Heart right ventricle (tissue), 16 donors: ENCODE measurements at regions not wholly inside any gene's neighbourhood (a gene's known extent, or its start where the extent isn't known, plus 50 kb on each side); places are given as distances from the start of the nearest gene placed in this dataset.

ENCODE experiments used
- ATAC-seq, 8 donors: fragments of 200-7000 bp; cut with Tn5 transposase; one replicate each; pipeline ENCODE4 v1.9.1; 2020; ENCODE audit warnings: mild to moderate bottlenecking in 8 of 8, moderate library complexity in 8 of 8, moderate number of reproducible peaks in 1 of 8
- DNase-seq, 2 donors: peaks; one replicate each; pipeline ENCODE4 v3.0.0-alpha.2; 2020
- H3K27ac ChIP-seq, 10 donors: fragments of 200-600 bp; sonication (generic) in 2 of 10; one replicate each; pipeline versions ENCODE4 v1.5.0 to v1.8.0; 2020 to 2022; ENCODE audit warnings: mild to moderate bottlenecking in 3 of 10
- H3K27me3 ChIP-seq, 7 donors: fragments of 200-600 bp; one replicate each; pipeline ENCODE4 v1.8.0; 2021 to 2022; ENCODE audit warnings: mild to moderate bottlenecking in 2 of 7
- H3K36me3 ChIP-seq, 9 donors: fragments of 200-600 bp; sonication (generic) in 1 of 9; one replicate each; pipeline versions ENCODE4 v1.5.0 to v1.8.0; 2020 to 2022; ENCODE audit warnings: mild to moderate bottlenecking in 2 of 9
- H3K4me1 ChIP-seq, 9 donors: fragments of 200-600 bp; sonication (generic) in 1 of 9; one replicate each; pipeline versions ENCODE4 v1.5.0 to v1.8.0; 2020 to 2022; ENCODE audit warnings: mild to moderate bottlenecking in 4 of 9
- H3K4me3 ChIP-seq, 10 donors: fragments of 200-600 bp; sonication (generic) in 2 of 10; one replicate each; pipeline versions ENCODE4 v1.5.0 to v1.8.0; 2020 to 2022; ENCODE audit warnings: mild to moderate bottlenecking in 7 of 10, moderate library complexity in 2 of 10
- H3K9me3 ChIP-seq, 11 donors: fragments of 200-600 bp in 10 of 11; sonication (generic) in 2 of 11; one replicate each; pipeline versions ENCODE4 v1.5.0 to v1.8.0; 2013 to 2022; ENCODE audit warnings: mild to moderate bottlenecking in 2 of 11, control low read depth in 1 of 11, moderate library complexity in 1 of 11
- CTCF ChIP-seq, 9 donors: fragments of 200-600 bp; sonication (generic) in 2 of 9; IDR thresholded peaks; one replicate each; pipeline versions ENCODE4 v1.5.0 to v1.8.0; 2021 to 2022; ENCODE audit warnings: antibody characterized with exemption in 9 of 9, mild to moderate bottlenecking in 5 of 9, moderate library complexity in 1 of 9
- WGBS, 2 donors: extraction: QIAGEN DNeasy Blood & Tissue Kit; methylation state at CpG; one replicate each; pipeline ENCODE4 v1.1.7; 2013; ENCODE audit warnings: inconsistent platforms in 1 of 2; 5-methylcytosine and 5-hydroxymethylcytosine counted together
- intact Hi-C, 10 donors: fragments of 100-400 bp; cut with DNase I; formaldehyde crosslinking; loops; one replicate each; pipeline versions ENCODE4 v1.11.1 to v1.14.2; 2022
- donor health status: Arrhythmogenic right ventricular cardiomyopathy.
- donor health status: ischemic (EF 13 %, LVEDD 7.1; RV severe dilation, severe dysfunction).
- donor health status: healthy with polysubstance abuse.
- donor health status: DM: no; HTN: yes; CAD: no.
- donor health status: DM: no; HTN: no; CAD: no.
- donor health status: ischemic (EF 25% LVEDD 6.9; RV normal size, moderate dysfunction).
- donor health status: ischemic (EF 25% LVEDD 5.7; RV mildly dilated, moderate dysfunction).
- donor health status: healthy.
- donor health status: DM: yes; HTN: yes; CAD: no.
- donor health status: Ischemic cardiomyopathy.
- donor health status: ischemic (EF 35%, LVEDD 5.7; RV mildly dilated, moderate dysfunction).
- donor health status: nonischemic (EF 11% LVEDD 7.7; RV severe dilation, severe dysfunction).
- donor health status: DM: yes; HTN: yes; CAD: no.
- donor health status: PGD.
- donor health status: ischemic (EF 29% LVEDD 5.4; RV normal size, mild dysfunction).
- donor health status: nonischemic (EF 23%, LVEDD 6.1; RV moderate dilation, normal function).

GRCh38 chr5:68725905-68726683, 367.7 kb upstream of the SLC30A5 start:
- H3K4me3 ChIP-seq = no peak overlapping the region
- H3K27ac ChIP-seq = peak overlapping the region in 2 of 10 donors; percentile 8 to 31
- intact Hi-C loops = no loop called here
- TF ChIP-seq CTCF (IDR thresholded peaks at IDR 0.05) = no peak
- 62 to 63% methylated on average over 7 of the region's 7 CpGs for WGBS, 2 donors
- no peaks in the 10 kb centered on the region for H3K27me3 ChIP-seq
- peaks cover 4 to 30% (median 14%) of the 10 kb centered on the region in 9 donors for H3K4me1 ChIP-seq
- no peaks in the 10 kb centered on the region for H3K36me3 ChIP-seq
- ATAC-seq (peak in 7 of 8 donors; percentile 42 to 88 (median 74)), DNase-seq (no peak)
- H3K9me3 ChIP-seq = peaks cover 0 to 3% (median 0%) of the 10 kb centered on the region in 11 donors

GRCh38 chr5:68727931-68728330, 365.9 kb upstream of the SLC30A5 start:
- Histone ChIP-seq H3K4me1 (peaks cover 5 to 36% (median 18%) of the 10 kb centered on the region in 9 donors), H3K4me3 (no peak overlapping the region), H3K9me3 (peaks cover 0 to 3% (median 0%) of the 10 kb centered on the region in 11 donors), H3K36me3 (no peaks in the 10 kb centered on the region), H3K27me3 (no peaks in the 10 kb centered on the region), H3K27ac (no peak overlapping the region)
- 82 to 87% methylated on average over 2 of the region's 2 CpGs for whole genome bisulfite sequencing, 2 donors
- DNase-seq (no peak), ATAC-seq (no peak)
- intact Hi-C loops = no loop called here
- no peak for TF ChIP-seq CTCF (IDR thresholded peaks at IDR 0.05)

GRCh38 chr5:68729678-68730077, 364.1 kb upstream of the SLC30A5 start:
- no peaks in the 10 kb centered on the region for H3K9me3 ChIP-seq
- TF ChIP-seq CTCF (IDR thresholded peaks at IDR 0.05) = no peak
- no peaks in the 10 kb centered on the region for H3K27me3 ChIP-seq
- H3K4me1 ChIP-seq = peaks cover 5 to 36% (median 18%) of the 10 kb centered on the region in 9 donors
- H3K4me3 ChIP-seq = no peak overlapping the region
- H3K27ac ChIP-seq = peak overlapping the region in 5 of 10 donors; percentile 45 to 83 (median 73)
- DNase-seq (no peak), ATAC-seq (peak in 2 of 8 donors; percentile 31 to 41)
- 52 to 66% methylated on average over 4 of the region's 4 CpGs for WGBS, 2 donors
- H3K36me3 ChIP-seq = no peaks in the 10 kb centered on the region
- intact Hi-C loops = no loop called here

- no peaks in the 10 kb centered on the region for H3K27me3 ChIP-seq
- no peaks in the 10 kb centered on the region for H3K36me3 ChIP-seq
- peak in 1 of 2 donors; percentile 65 for DNase-seq
- H3K4me3 ChIP-seq = no peak overlapping the region
- peaks cover 5 to 33% (median 18%) of the 10 kb centered on the region in 9 donors for H3K4me1 ChIP-seq
- H3K27ac ChIP-seq = peak overlapping the region in 6 of 10 donors; percentile 45 to 83 (median 73)
- TF ChIP-seq CTCF (IDR thresholded peaks at IDR 0.05) = no peak
- no peaks in the 10 kb centered on the region for H3K9me3 ChIP-seq
- ATAC-seq = peak; percentile 83 to 95 (median 94)
- 19 to 27% methylated on average over 7 of the region's 7 CpGs for WGBS, 2 donors
- intact Hi-C loops = no loop called here
Observed at GRCh38 chr5:68730220-68730978, 363.4 kb upstream of the SLC30A5 start.
